Breast epithelium (tissue), 4 donors: ENCODE measurements at regions not wholly inside any gene's neighbourhood (a gene's known extent, or its start where the extent isn't known, plus 50 kb on each side); places are given as distances from the start of the nearest gene placed in this dataset.
"Not testable (repeated sequence)": the region's sequence is repeated elsewhere in the genome, so short reads cannot be mapped to it uniquely, and the experiment has no call there.

Experiments used
- DNase-seq, 2 donors: peaks; one replicate each; pipeline ENCODE4 v3.0.0-alpha.2; 2019; ENCODE audit warnings: low spot score in 2 of 2
- H3K27ac ChIP-seq, 2 donors: fragments of 200-600 bp; sonication (generic) in 1 of 2; one replicate each; pipeline ENCODE4 v1.5.1; 2016 to 2019; ENCODE audit warnings: mild to moderate bottlenecking in 1 of 2
- H3K27me3 ChIP-seq, 2 donors: fragments of 200-600 bp; sonication (generic) in 1 of 2; one replicate each; pipeline versions ENCODE4 v1.5.1 to v1.6.0; 2017 to 2019; ENCODE audit warnings: control low read depth in 1 of 2, mild to moderate bottlenecking in 1 of 2
- H3K36me3 ChIP-seq: fragments of 200-600 bp; one replicate; pipeline ENCODE4 v1.5.1; 2019
- H3K4me1 ChIP-seq, 2 donors: fragments of 200-600 bp; sonication (generic); one replicate each; pipeline ENCODE4 v1.5.1; 2016 to 2019; ENCODE audit warnings: control low read depth in 1 of 2
- H3K4me3 ChIP-seq, 3 donors: fragments of 200-600 bp; sonication (generic); 1 replicate in 2 of 3; 2 replicates in 1 of 3; pipeline ENCODE4 v1.5.1; 2016 to 2019; ENCODE audit warnings: mild to moderate bottlenecking in 3 of 3, moderate library complexity in 2 of 3
- H3K9me3 ChIP-seq, 2 donors: fragments of 200-600 bp; sonication (generic) in 1 of 2; one replicate each; pipeline ENCODE4 v1.5.1; 2016 to 2019; ENCODE audit warnings: control low read depth in 1 of 2
- CTCF ChIP-seq, 3 donors: fragments of 450-650 bp; IDR thresholded peaks; one replicate each; pipeline ENCODE4 v1.5.1; 2016 to 2017; ENCODE audit warnings: antibody characterized with exemption in 3 of 3, mild to moderate bottlenecking in 3 of 3, moderate library complexity in 3 of 3
- POLR2A ChIP-seq: fragments of 450-650 bp; IDR thresholded peaks from one replicate; pipeline ENCODE4 v1.6.1; 2016; ENCODE audit warnings: antibody characterized with exemption, mild to moderate bottlenecking, moderate library complexity
- POLR2AphosphoS5 ChIP-seq, 3 donors: sonication (generic); formaldehyde crosslinking; IDR thresholded peaks; one replicate each; pipeline ENCODE4 v1.6.1; 2017; ENCODE audit warnings: antibody characterized with exemption in 3 of 3
- intact Hi-C: fragments of 100-400 bp; cut with DNase I; formaldehyde crosslinking; loops from one replicate; pipeline ENCODE4 v1.15.1; 2023; ENCODE audit warnings: low total_unique reads

GRCh38 chr17:33875973-33876372, 379.1 kb upstream of the CCL2 start:
- TF ChIP-seq POLR2A (no peak), CTCF (IDR thresholded peaks at IDR 0.05) (no peak), POLR2AphosphoS5 (IDR thresholded peaks at IDR 0.05) (no peak)
- no peak for DNase-seq
- Histone ChIP-seq H3K36me3 (no peaks in the 10 kb centered on the region), H3K27ac (no peak overlapping the region), H3K4me1 (no peaks in the 10 kb centered on the region), H3K9me3 (no peaks in the 10 kb centered on the region), H3K4me3 (no peak overlapping the region), H3K27me3 (peaks cover 0 to 31% of the 10 kb centered on the region in 2 donors)
- intact Hi-C loops: no loop called here

- H3K4me1 ChIP-seq, H3K9me3 ChIP-seq, H3K27me3 ChIP-seq, H3K36me3 ChIP-seq, intact Hi-C loops, H3K4me3 ChIP-seq, H3K27ac ChIP-seq, DNase-seq: not testable (repeated sequence)
These were observed 372.8 kb upstream of the CCL2 start for GRCh38 chr17:33882273-33882672.

GRCh38 chr17:33882677-33883076, 372.4 kb upstream of the CCL2 start:
- DNase-seq, H3K27me3 ChIP-seq, intact Hi-C loops, H3K36me3 ChIP-seq, H3K9me3 ChIP-seq, H3K27ac ChIP-seq, H3K4me3 ChIP-seq, H3K4me1 ChIP-seq: not testable (repeated sequence)

- intact Hi-C loops: no loop called here
- H3K27ac ChIP-seq: no peak overlapping the region
- H3K4me1 ChIP-seq: no peaks in the 10 kb centered on the region
- no peak for DNase-seq
- no peaks in the 10 kb centered on the region for H3K36me3 ChIP-seq
- TF ChIP-seq CTCF (IDR thresholded peaks at IDR 0.05) (no peak), POLR2A (no peak), POLR2AphosphoS5 (IDR thresholded peaks at IDR 0.05) (no peak)
- no peaks in the 10 kb centered on the region for H3K9me3 ChIP-seq
- no peak overlapping the region for H3K4me3 ChIP-seq
- peaks cover 0 to 10% of the 10 kb centered on the region in 2 donors for H3K27me3 ChIP-seq
These were observed 366.6 kb upstream of the CCL2 start for GRCh38 chr17:33888455-33888854.

GRCh38 chr17:33889040-33889439, 366.0 kb upstream of the CCL2 start:
- no peak for DNase-seq
- no peaks in the 10 kb centered on the region for H3K4me1 ChIP-seq
- peaks cover 0 to 10% of the 10 kb centered on the region in 2 donors for H3K27me3 ChIP-seq
- H3K9me3 ChIP-seq: no peaks in the 10 kb centered on the region
- H3K27ac ChIP-seq: no peak overlapping the region
- TF ChIP-seq POLR2A: no peak
- no peak for TF ChIP-seq POLR2AphosphoS5 (IDR thresholded peaks at IDR 0.05)
- TF ChIP-seq CTCF (IDR thresholded peaks at IDR 0.05): no peak
- H3K36me3 ChIP-seq: no peaks in the 10 kb centered on the region
- intact Hi-C loops: no loop called here
- no peak overlapping the region for H3K4me3 ChIP-seq

- H3K27ac ChIP-seq: no peak overlapping the region
- H3K9me3 ChIP-seq: no peaks in the 10 kb centered on the region
- no peaks in the 10 kb centered on the region for H3K4me1 ChIP-seq
- no peaks in the 10 kb centered on the region for H3K36me3 ChIP-seq
- no peak for TF ChIP-seq POLR2AphosphoS5 (IDR thresholded peaks at IDR 0.05)
- TF ChIP-seq POLR2A: no peak
- TF ChIP-seq CTCF (IDR thresholded peaks at IDR 0.05): no peak
- no peak overlapping the region for H3K4me3 ChIP-seq
- DNase-seq: no peak
- intact Hi-C loops: no loop called here
- peaks cover 0 to 10% of the 10 kb centered on the region in 2 donors for H3K27me3 ChIP-seq
These were observed 365.3 kb upstream of the CCL2 start for GRCh38 chr17:33889766-33890165.
